GM23338 (cell line): ENCODE measurements at regions not wholly inside any gene's neighbourhood (a gene's known extent, or its start where the extent isn't known, plus 50 kb on each side); places are given as distances from the start of the nearest gene placed in this dataset.

Source experiments
- ATAC-seq: fragments of 200-7000 bp; cut with Tn5 transposase; 3 replicates; pipeline ENCODE4 v1.9.1; 2020
- DNase-seq: peaks from one replicate; pipeline ENCODE4 v3.0.0-alpha.2; 2015; ENCODE audit warnings: low spot score
- H2AFZ ChIP-seq: fragments of 200-600 bp; sonication (generic); 2 replicates; pipeline ENCODE4 v1.8.0; 2016; ENCODE audit warnings: antibody characterized with exemption, mild to moderate bottlenecking, moderate library complexity
- H3F3A ChIP-seq: fragments of 200-600 bp; sonication (generic); replicated peaks from 2 replicates; pipeline ENCODE4 v1.8.0; 2017; ENCODE audit warnings: antibody characterized with exemption, mixed run types, low read depth
- H3K27ac ChIP-seq: fragments of 200-600 bp; sonication (generic); 2 replicates; pipeline ENCODE4 v1.6.1; 2016; ENCODE audit warnings: low read depth
- H3K27me3 ChIP-seq: fragments of 200-600 bp; sonication (generic); 2 replicates; pipeline ENCODE4 v1.8.0; 2016; ENCODE audit warnings: mild to moderate bottlenecking, mixed run types, moderate library complexity; ENCODE audit not compliant: insufficient read depth
- H3K36me3 ChIP-seq: fragments of 200-600 bp; sonication (generic); 2 replicates; pipeline ENCODE4 v1.8.0; 2016; ENCODE audit warnings: mild to moderate bottlenecking; ENCODE audit not compliant: insufficient read depth
- H3K4me1 ChIP-seq: fragments of 200-600 bp; sonication (generic); 2 replicates; pipeline ENCODE4 v1.8.0; 2016; ENCODE audit warnings: mild to moderate bottlenecking, moderate library complexity; ENCODE audit not compliant: insufficient read depth
- H3K4me2 ChIP-seq: fragments of 200-600 bp; sonication (generic); 2 replicates; pipeline ENCODE4 v1.7.1; 2017; ENCODE audit warnings: mixed run types
- H3K4me3 ChIP-seq: fragments of 200-600 bp; sonication (generic); 2 replicates; pipeline ENCODE4 v1.6.1; 2016; ENCODE audit warnings: mixed run types
- H3K79me2 ChIP-seq: fragments of 200-600 bp; sonication (generic); replicated peaks from 2 replicates; pipeline ENCODE4 v1.8.0; 2017; ENCODE audit warnings: mild to moderate bottlenecking; ENCODE audit not compliant: insufficient read depth
- H3K9me2 ChIP-seq: fragments of 200-600 bp; sonication (generic); 2 replicates; pipeline ENCODE4 v1.8.0; 2017; ENCODE audit not compliant: insufficient read depth
- H4K20me1 ChIP-seq: fragments of 200-600 bp; sonication (generic); replicated peaks from 2 replicates; pipeline ENCODE4 v1.8.0; 2017; ENCODE audit warnings: mild to moderate bottlenecking; ENCODE audit not compliant: insufficient read depth
- H3K27ac Mint-ChIP-seq: 2 replicates; pipeline ENCODE4 v1.8.0; 2020; ENCODE audit warnings: inconsistent platforms, mild to moderate bottlenecking, moderate library complexity, mixed read lengths
- H3K27me3 Mint-ChIP-seq: 3 replicates; pipeline ENCODE4 v1.8.0; 2022; ENCODE audit warnings: low read depth, mild to moderate bottlenecking, moderate library complexity, mixed read lengths, inconsistent platforms; ENCODE audit not compliant: insufficient read depth, poor library complexity
- H3K36me3 Mint-ChIP-seq: 3 replicates; pipeline ENCODE4 v1.8.0; 2021; ENCODE audit warnings: low read depth, mild to moderate bottlenecking, inconsistent platforms, moderate library complexity, mixed read lengths
- H3K4me1 Mint-ChIP-seq: 3 replicates; pipeline ENCODE4 v1.8.0; 2020; ENCODE audit warnings: mild to moderate bottlenecking, inconsistent platforms, mixed read lengths
- H3K4me3 Mint-ChIP-seq: 3 replicates; pipeline ENCODE4 v1.8.0; 2021; ENCODE audit warnings: moderate library complexity, mild to moderate bottlenecking, inconsistent platforms, mixed read lengths
- H3K9me3 Mint-ChIP-seq: 3 replicates; pipeline ENCODE4 v1.8.0; 2020; ENCODE audit warnings: moderate library complexity, mild to moderate bottlenecking, inconsistent platforms, mixed read lengths
- CREB1 ChIP-seq: fragments of 250-450 bp; sonication (Bioruptor Pico); IDR thresholded peaks from 2 replicates; pipeline ENCODE4 v1.5.0; 2020; ENCODE audit warnings: low read depth, mild to moderate bottlenecking, moderate library complexity
- CTCF ChIP-seq, 2 experiments: fragments of 200-600 bp in 1 of 2; sonication (generic) in 1 of 2; conservative IDR thresholded peaks; 2 replicates each; pipeline versions ENCODE4 v1.5.1 to v1.6.1; 2016 to 2017; ENCODE audit warnings: antibody characterized with exemption in 2 of 2, low read depth in 2 of 2, mild to moderate bottlenecking in 2 of 2, moderate library complexity in 1 of 2
- EZH2phosphoT487 ChIP-seq: fragments of 200-600 bp; sonication (generic); IDR thresholded peaks from one replicate; pipeline ENCODE4 v1.8.1; 2018; ENCODE audit warnings: antibody characterized with exemption; ENCODE audit not compliant: unreplicated experiment
- JUNB ChIP-seq: IDR thresholded peaks from one replicate; pipeline ENCODE4 v1.6.1; 2016; ENCODE audit warnings: antibody characterized with exemption; ENCODE audit not compliant: unreplicated experiment
- NANOG ChIP-seq: IDR thresholded peaks from 2 replicates; pipeline ENCODE4 v1.6.1; 2016; ENCODE audit warnings: antibody characterized with exemption, borderline replicate concordance
- STAT1 ChIP-seq: IDR thresholded peaks from one replicate; pipeline ENCODE4 v1.6.1; 2016; ENCODE audit warnings: antibody characterized with exemption; ENCODE audit not compliant: unreplicated experiment
- ZNF114 ChIP-seq: fragments of 250-450 bp; sonication (Bioruptor Pico); IDR thresholded peaks from 2 replicates; pipeline ENCODE4 v1.5.0; 2020; ENCODE audit warnings: mild to moderate bottlenecking, moderate library complexity
- ZNF462 ChIP-seq: fragments of 250-450 bp; sonication (Bioruptor Pico); IDR thresholded peaks from 2 replicates; pipeline ENCODE4 v1.5.0; 2020; ENCODE audit warnings: mild to moderate bottlenecking, moderate library complexity

- no peak for TF ChIP-seq ZNF462
- TF ChIP-seq JUNB = no peak
These were observed 765.2 kb downstream of the NOVA1 start (continued) for GRCh38 chr14:25832585-25832984.

GRCh38 chr14:25828562-25828961 is 769.3 kb downstream of the NOVA1 start:
- Mint-ChIP-seq H3K4me1 (peaks cover 12% of the 10 kb centered on the region; the same call in 2 of the 3 replicates), H3K27ac (no peak overlapping the region), H3K4me3 (no peak overlapping the region), H3K36me3 (no peaks in the 10 kb centered on the region), H3K27me3 (no peaks in the 10 kb centered on the region), H3K9me3 (no peaks in the 10 kb centered on the region)
- no peaks in the 10 kb centered on the region for H3F3A ChIP-seq
- no peaks in the 10 kb centered on the region for H3K79me2 ChIP-seq
- no peaks in the 10 kb centered on the region for H3K4me1 ChIP-seq
- DNase-seq = no peak
- no peaks in the 10 kb centered on the region for H3K36me3 ChIP-seq
- no peaks in the 10 kb centered on the region for H3K27me3 ChIP-seq
- no peaks in the 10 kb centered on the region; the same call in 1 of the 2 replicates for H3K9me2 ChIP-seq
- no peak overlapping the region for H2AFZ ChIP-seq
- no peak for ATAC-seq
- no peak overlapping the region for H3K4me3 ChIP-seq
- no peak overlapping the region for H3K4me2 ChIP-seq
- H4K20me1 ChIP-seq = no peaks in the 10 kb centered on the region
- no peak overlapping the region for H3K27ac ChIP-seq
- no peak for TF ChIP-seq CTCF (conservative IDR thresholded peaks at IDR 0.05; ENCODE audit: low read depth in 2 of 2)
- TF ChIP-seq EZH2phosphoT487 = no peak
- TF ChIP-seq NANOG = no peak
- no peak for TF ChIP-seq ZNF462
- TF ChIP-seq CREB1 = no peak
- no peak for TF ChIP-seq STAT1
- TF ChIP-seq JUNB = no peak
- TF ChIP-seq ZNF114 (CRISPR knock-in tag) = no peak
